IPS DF 6.9 (cell line): ENCODE measurements at regions not wholly inside any gene's neighbourhood (a gene's known extent, or its start where the extent isn't known, plus 50 kb on each side); places are given as distances from the start of the nearest gene placed in this dataset.

Experiments used
- DNase-seq: peaks from one replicate; pipeline ENCODE4 v3.0.0-alpha.2; 2013; ENCODE audit warnings: low read depth, low spot score
- H3K27ac ChIP-seq: one replicate; pipeline ENCODE4 v1.5.1; 2013; ENCODE audit warnings: low read length, control low read depth
- H3K27me3 ChIP-seq: 2 replicates; pipeline ENCODE4 v1.6.1; 2013; ENCODE audit warnings: mild to moderate bottlenecking, low read length; ENCODE audit not compliant: control insufficient read depth, insufficient read depth
- H3K36me3 ChIP-seq: 2 replicates; pipeline ENCODE4 v1.6.1; 2013; ENCODE audit warnings: low read length; ENCODE audit not compliant: control insufficient read depth, insufficient read depth
- H3K4me1 ChIP-seq: 2 replicates; pipeline ENCODE4 v1.6.1; 2013; ENCODE audit warnings: low read length; ENCODE audit not compliant: control insufficient read depth, insufficient read depth
- H3K4me3 ChIP-seq: 2 replicates; pipeline ENCODE4 v1.5.1; 2013; ENCODE audit warnings: mild to moderate bottlenecking, low read length
- H3K9me3 ChIP-seq: 2 replicates; pipeline ENCODE4 v1.6.1; 2013; ENCODE audit warnings: low read length, inconsistent platforms; ENCODE audit not compliant: control insufficient read depth, insufficient read depth
- WGBS: extraction: QIAGEN DNeasy Blood & Tissue Kit; methylation state at CpG from one replicate; pipeline ENCODE4 v1.1.7; 2013; ENCODE audit warnings: mixed read lengths, missing lambda C conversion rate; ENCODE audit not compliant: insufficient read length, insufficient coverage; 5-methylcytosine and 5-hydroxymethylcytosine counted together

DNA sequence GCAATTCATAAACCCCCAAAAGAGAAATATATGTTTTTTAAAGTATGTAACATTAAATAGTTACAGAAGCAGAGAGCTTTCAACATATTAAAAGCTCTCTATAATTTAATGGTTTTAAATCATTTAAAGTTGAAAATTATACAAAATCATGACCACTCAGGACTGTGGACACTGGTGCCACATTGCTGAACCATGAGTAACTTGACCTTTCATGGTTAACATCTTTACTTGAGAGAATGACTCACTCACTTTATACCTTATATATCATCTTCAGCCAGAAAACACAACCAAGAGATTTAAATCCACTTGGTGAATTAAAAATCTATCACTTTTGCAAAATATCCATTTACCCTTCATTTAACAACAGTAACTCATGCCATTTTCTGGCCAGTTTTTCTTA is 584.3 kb upstream of the SMIM31 start:
- Histone ChIP-seq H3K27ac (no peak overlapping the region), H3K36me3 (no peaks in the 10 kb centered on the region), H3K27me3 (no peaks in the 10 kb centered on the region), H3K9me3 (no peaks in the 10 kb centered on the region), H3K4me3 (no peak overlapping the region), H3K4me1 (no peaks in the 10 kb centered on the region)
- DNase-seq = no peak

DNA sequence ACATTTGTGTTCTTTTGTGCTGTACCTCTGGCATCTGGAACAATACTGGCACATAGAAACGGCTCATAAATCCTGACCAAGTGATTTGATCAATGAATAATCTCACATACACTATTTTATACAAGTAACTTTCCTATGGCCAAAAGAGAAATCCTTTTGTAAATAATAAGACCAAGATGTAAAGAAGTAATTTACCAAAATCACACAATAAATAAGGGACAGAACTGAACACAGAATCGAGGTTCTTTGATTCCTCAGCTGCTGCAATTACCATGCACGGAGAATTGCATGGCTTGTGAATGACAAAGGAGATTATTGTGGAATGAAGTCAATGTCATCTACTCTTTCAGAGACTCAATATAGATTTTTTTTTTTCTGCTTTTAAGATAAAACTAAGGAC is 576.8 kb upstream of the SMIM31 start:
- DNase-seq = no peak
- H3K4me3 ChIP-seq = no peak overlapping the region
- H3K36me3 ChIP-seq = no peaks in the 10 kb centered on the region
- no peaks in the 10 kb centered on the region for H3K27me3 ChIP-seq
- no CpG with 5 or more reads among the region's 3 CpGs for WGBS
- H3K4me1 ChIP-seq = no peaks in the 10 kb centered on the region
- no peak overlapping the region for H3K27ac ChIP-seq
- H3K9me3 ChIP-seq = no peaks in the 10 kb centered on the region

DNA sequence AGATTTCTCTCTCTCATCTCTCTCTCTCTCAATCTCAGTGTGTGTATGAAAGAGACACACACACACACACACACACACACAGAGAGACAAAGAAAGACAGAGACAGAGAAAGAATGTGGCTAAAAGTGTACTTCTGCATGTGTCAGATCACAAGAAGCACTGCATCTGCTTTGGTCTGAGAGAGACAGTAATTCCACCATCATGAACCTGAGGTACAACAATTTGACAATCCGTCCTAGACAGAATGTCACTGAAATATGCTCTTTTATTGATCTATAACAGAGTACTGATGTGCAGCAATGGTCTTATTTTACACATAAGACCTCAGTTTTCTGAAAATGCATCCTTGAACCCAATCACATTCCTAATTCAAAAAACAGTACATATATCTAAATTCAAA is 576.2 kb upstream of the SMIM31 start:
- Histone ChIP-seq H3K27me3 (no peaks in the 10 kb centered on the region), H3K36me3 (no peaks in the 10 kb centered on the region), H3K4me3 (no peak overlapping the region), H3K27ac (no peak overlapping the region), H3K4me1 (no peaks in the 10 kb centered on the region), H3K9me3 (no peaks in the 10 kb centered on the region)
- no CpG with 5 or more reads among the region's 1 CpG for WGBS
- no peak for DNase-seq

DNA sequence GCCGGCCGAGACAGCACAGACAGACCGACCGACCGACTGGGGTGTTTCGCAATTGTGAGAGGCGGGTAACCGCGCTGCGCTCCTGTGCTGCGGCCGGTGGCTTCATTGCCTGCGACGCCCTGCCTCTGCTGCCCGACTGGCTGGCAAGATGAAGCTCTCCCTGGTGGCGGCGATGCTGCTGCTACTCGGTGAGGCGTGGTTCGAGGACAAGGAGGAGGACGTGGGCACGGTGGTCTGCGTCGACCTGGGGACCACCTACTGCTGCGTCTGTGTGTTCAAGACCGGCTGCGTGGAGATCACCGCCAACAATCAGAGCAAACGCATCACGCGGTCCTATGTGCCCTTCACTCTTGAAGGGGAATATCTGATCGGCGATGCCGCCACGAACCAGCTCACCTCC is 565.7 kb upstream of the SMIM31 start:
- Histone ChIP-seq H3K4me3 (no peak overlapping the region), H3K4me1 (no peaks in the 10 kb centered on the region), H3K27me3 (no peaks in the 10 kb centered on the region), H3K9me3 (no peaks in the 10 kb centered on the region), H3K27ac (no peak overlapping the region), H3K36me3 (no peaks in the 10 kb centered on the region)
- no peak for DNase-seq
- no CpG with 5 or more reads among the region's 35 CpGs for WGBS

DNA sequence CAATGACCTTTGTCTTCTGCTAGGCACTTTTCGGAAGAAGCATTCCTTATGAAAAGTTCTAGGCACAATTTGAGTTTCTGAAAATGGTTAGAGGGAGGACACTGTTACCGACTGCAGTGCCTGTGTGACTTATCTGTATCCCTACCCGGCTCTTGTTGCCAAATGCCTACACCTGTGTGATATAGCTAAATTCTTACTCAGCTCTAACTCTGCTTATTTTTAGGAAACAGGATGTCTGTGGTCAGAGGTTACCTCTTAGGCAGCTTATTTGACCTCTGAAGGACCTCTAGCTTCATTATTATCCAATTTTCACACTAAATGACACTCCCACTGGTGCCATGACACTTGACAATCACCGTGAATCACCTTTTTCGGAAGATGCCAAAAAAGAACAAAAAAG is 561.1 kb upstream of the SMIM31 start:
- WGBS = no CpG with 5 or more reads among the region's 5 CpGs
- Histone ChIP-seq H3K9me3 (no peaks in the 10 kb centered on the region), H3K4me3 (no peak overlapping the region), H3K27me3 (no peaks in the 10 kb centered on the region), H3K36me3 (no peaks in the 10 kb centered on the region), H3K27ac (no peak overlapping the region), H3K4me1 (no peaks in the 10 kb centered on the region)
- no peak for DNase-seq

DNA sequence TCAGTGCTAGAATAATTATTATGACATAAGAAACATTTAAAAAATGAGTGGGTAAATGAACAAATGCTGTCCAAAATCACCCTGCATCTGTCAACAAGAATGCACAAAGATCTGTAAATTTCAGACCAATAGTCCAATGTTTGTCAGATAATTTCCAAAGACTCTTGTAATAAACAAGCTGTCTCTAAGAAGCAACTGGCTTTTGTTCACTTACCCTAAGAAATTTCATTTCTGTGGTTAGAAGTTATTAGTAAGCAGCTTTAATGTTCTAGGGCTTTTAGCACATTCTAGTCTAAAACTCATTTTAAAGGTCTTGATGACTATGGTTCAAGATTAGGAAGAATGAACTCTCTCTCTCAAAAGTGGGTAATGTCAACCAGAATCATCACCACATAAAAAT is 560.3 kb upstream of the SMIM31 start:
- Histone ChIP-seq H3K36me3 (no peaks in the 10 kb centered on the region), H3K27ac (no peak overlapping the region), H3K4me3 (no peak overlapping the region)

DNA sequence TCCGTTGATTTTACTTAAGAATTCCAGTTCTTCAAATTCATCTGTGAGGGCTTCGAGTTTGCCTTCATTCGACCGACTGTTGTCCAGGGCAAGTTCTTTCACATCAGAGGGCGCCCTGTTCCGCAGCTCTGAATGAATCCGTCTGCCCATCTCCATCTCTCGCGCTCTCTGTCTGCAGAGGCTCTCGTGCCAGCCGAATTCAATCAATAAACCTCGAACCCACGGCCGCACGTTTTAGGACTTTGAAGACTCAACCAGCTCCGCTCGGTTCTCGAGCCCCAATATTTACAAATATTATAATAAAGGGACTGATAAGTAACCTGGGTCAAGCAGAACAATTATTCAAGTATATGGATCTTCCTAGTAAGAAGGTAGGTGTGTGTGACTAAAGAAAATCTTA is 556.4 kb upstream of the SMIM31 start:
- DNase-seq = no peak
- no peak overlapping the region for H3K27ac ChIP-seq
- WGBS = no CpG with 5 or more reads among the region's 18 CpGs
- no peaks in the 10 kb centered on the region for H3K36me3 ChIP-seq
- H3K4me3 ChIP-seq = no peak overlapping the region
- H3K9me3 ChIP-seq = no peaks in the 10 kb centered on the region
- no peaks in the 10 kb centered on the region for H3K4me1 ChIP-seq
- H3K27me3 ChIP-seq = no peaks in the 10 kb centered on the region

More for the DNA sequence above, 560.3 kb upstream of the SMIM31 start:
- Histone ChIP-seq H3K9me3 (no peaks in the 10 kb centered on the region), H3K4me1 (no peaks in the 10 kb centered on the region), H3K27me3 (no peaks in the 10 kb centered on the region)
- DNase-seq = no peak

DNA sequence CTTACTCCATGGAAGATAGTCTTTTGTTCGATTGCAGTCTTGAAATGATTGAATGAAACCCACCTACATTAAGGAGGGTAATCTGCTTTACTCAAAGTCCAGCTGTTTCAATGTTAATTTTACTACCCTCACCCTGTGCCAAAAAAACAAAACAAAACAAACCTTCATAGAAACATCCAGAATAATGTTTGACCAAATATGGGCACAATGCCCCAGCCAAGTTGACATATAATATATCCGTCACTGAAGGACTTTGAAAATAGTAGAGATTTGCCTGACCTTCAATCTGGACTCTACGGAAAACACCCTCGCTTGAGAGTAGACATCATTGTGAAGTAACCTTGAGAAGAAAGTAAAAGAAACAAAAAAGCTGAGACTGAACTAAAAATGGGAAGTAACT is 550.5 kb upstream of the SMIM31 start:
- H3K4me3 ChIP-seq = no peak overlapping the region
- no peaks in the 10 kb centered on the region for H3K36me3 ChIP-seq
- H3K27me3 ChIP-seq = no peaks in the 10 kb centered on the region
- WGBS = no CpG with 5 or more reads among the region's 4 CpGs
- no peak for DNase-seq
- H3K9me3 ChIP-seq = no peaks in the 10 kb centered on the region
- H3K4me1 ChIP-seq = 0 out of 2 replicates have a peak, but pooled peaks cover 2% of the 10 kb centered on the region
- no peak overlapping the region for H3K27ac ChIP-seq

DNA sequence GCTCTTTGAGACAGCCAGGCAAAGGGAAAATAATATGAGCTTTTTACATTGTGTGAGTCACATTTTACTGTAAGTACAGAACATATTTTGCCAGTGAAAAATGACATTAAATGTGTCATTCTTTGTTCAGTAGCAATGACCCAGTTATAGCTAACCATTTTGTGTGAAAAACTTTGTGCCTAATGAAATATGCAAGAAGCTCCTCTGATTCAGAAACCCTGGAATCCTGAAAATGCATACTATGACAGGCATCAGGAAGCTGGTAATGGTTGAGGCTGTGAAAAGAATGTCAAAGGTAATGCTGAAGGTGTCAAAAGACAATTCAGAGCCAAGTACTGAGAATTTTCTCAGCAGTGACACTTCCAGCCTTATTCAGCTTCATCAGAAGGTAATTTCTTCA is 549.5 kb upstream of the SMIM31 start:
- Histone ChIP-seq H3K27me3 (no peaks in the 10 kb centered on the region), H3K36me3 (no peaks in the 10 kb centered on the region), H3K4me3 (no peak overlapping the region), H3K9me3 (no peaks in the 10 kb centered on the region), H3K4me1 (0 out of 2 replicates have a peak, but pooled peaks cover 2% of the 10 kb centered on the region), H3K27ac (no peak overlapping the region)
- peak; percentile 13 for DNase-seq

DNA sequence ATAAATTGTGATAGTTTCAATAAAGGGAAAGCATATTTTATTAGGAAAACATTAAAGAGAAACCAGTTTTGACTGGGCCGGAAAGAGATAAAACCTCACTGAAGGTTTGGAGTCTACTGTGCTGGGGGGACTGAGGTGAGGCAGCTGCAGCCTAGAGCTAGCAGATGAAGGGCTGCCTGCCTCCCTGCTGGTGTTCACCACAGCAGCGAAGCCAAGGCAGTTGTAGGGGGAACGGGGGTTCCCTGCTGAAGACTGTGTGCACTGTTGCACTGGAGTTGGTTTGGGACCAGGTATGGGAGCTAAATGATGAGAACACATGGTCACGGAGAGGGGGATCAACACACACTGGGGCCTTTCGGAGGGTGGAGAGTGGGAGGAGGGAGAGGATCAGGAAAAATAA is 546.5 kb upstream of the SMIM31 start:
- Histone ChIP-seq H3K36me3 (no peaks in the 10 kb centered on the region), H3K4me3 (no peak overlapping the region), H3K9me3 (no peaks in the 10 kb centered on the region), H3K4me1 (0 out of 2 replicates have a peak, but pooled peaks cover 2% of the 10 kb centered on the region), H3K27me3 (no peaks in the 10 kb centered on the region), H3K27ac (no peak overlapping the region)
- no CpG with 5 or more reads among the region's 5 CpGs for WGBS
- DNase-seq = no peak

DNA sequence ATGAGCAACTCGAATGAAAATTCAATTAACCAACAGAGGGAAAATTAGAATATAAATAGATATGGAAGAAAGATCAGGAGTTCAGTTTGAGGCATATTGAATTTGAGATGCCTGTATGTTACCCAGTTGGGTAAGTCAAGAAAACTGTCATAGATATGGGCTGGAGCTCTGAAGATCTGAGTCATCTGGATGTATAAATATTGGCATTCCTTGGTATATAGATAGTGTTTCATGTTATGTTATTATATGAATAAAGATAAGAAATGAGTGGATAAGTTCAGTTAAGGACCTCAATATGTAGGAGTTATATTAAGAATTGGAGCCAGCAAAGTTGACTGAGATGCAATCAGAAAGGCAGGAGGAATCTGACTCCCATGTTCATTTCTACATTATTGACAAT is 543.6 kb upstream of the SMIM31 start:
- WGBS = no CpG with 5 or more reads among the region's 1 CpG

More for the DNA sequence above, 543.6 kb upstream of the SMIM31 start:
- Histone ChIP-seq H3K27ac (no peak overlapping the region), H3K4me3 (no peak overlapping the region), H3K4me1 (0 out of 2 replicates have a peak, but pooled peaks cover 2% of the 10 kb centered on the region), H3K9me3 (no peaks in the 10 kb centered on the region), H3K36me3 (no peaks in the 10 kb centered on the region), H3K27me3 (no peaks in the 10 kb centered on the region)
- no peak for DNase-seq
